HG02884 (cell line): ENCODE measurements at regions not wholly inside any gene's neighbourhood (a gene's known extent, or its start where the extent isn't known, plus 50 kb on each side); places are given as distances from the start of the nearest gene placed in this dataset.

ENCODE experiments used
- ATAC-seq: cut with Tn5 transposase; IDR thresholded peaks from one replicate; pipeline ENCODE4 v1.9.1; 2021; ENCODE audit warnings: mild to moderate bottlenecking, moderate library complexity; ENCODE audit not compliant: unreplicated experiment

DNA sequence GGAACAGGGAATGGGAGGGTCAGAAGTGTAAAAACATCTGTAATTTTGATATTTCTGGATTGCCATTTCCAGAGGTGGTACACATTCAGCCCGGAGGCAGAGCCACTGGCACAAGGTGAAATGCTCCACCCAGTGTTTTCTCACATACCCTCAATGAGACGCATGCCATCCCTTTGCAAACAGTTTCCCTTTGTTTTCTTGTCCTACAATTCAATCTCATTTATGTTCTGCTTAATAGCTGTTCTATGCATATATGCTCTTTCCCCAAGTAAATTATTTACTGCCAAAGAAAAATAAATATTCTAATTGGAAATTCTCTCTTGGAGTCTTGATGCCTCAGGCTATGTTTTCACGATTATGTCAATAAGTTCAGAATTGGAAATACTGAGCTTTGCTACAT, 369.7 kb upstream of the AKR1E2 start:
- ATAC-seq, result no peak

DNA sequence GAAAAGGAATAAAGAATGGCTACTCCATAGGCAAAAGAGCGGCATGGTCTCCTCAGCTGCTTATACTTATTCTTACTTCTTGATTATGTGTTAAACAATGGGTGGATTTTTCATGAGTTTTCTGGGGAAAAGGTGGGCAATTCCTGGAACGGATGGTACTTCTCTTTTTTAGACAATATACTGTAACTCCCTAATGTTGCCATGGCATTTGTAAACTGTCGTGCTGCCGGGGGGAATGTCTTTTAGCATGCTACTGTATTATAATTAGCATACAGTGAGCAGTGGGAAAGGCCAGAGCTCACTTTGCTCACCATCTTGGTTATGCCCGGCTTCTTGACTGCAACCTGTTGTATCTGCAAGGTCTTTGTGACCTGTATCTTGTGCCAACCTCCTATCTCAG, 372.1 kb upstream of the AKR1E2 start:
- ATAC-seq, result no peak

DNA sequence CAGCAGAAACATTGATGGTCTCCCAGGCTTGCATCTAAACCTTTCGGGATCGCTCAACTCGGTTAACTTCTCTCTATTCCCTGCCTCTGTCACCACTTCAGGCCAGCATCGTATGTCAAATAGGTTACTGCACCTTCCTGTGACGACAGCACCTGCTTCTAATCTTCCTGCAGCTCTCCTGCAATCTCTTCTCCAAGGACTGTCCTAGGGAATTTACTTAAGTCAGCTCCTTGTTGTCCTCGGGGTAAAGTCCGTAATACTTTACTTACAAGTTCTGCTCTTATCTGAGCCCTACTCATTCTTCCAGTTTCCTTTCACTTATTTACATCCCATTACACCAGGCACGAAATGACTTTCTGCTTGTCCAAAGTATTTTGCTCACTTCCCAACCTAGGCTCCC, 372.7 kb upstream of the AKR1E2 start:
- no peak for ATAC-seq

DNA sequence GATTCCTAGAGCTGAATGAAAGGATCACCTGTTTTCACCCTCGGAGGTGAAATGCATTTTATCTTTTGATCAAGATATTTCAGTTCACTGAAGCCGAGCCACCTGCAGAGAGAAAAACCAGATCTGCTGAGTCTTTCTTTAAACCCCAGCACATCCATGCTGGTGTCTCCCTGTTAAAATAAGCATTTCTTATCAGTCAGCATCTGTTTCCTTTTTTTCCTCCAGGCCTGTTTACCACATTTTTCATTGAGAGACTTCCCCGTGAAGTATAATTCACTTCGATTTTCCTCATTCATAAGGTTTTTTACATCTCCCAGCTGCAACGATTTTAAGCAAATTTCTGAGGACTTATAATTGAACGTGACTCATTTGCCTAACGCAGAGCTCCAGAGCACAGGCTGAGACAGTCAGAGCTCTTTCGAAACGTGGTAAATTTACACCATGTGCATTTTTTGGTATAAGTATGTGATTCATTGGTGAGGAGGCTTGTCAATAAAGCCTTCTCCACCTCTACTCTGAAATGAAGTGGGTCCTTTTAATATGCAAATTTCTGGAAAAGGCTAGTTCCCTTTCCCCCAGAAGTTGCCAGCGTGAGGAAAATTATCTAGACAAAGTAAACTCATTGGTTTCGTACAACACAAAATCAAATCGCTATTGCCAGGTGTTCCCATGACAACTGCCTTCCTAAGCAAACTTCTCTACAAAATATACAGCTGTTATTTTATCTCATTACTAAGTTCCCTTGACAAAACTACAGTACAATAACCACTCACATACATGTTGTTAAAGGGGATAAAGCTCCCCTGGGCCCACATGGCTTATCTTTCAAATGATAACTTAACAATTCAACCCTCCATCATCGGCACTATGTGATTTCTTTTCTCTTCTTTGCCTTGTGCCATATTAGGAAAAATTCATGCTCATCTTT, 374.8 kb upstream of the AKR1E2 start:
- ATAC-seq, result no peak

DNA sequence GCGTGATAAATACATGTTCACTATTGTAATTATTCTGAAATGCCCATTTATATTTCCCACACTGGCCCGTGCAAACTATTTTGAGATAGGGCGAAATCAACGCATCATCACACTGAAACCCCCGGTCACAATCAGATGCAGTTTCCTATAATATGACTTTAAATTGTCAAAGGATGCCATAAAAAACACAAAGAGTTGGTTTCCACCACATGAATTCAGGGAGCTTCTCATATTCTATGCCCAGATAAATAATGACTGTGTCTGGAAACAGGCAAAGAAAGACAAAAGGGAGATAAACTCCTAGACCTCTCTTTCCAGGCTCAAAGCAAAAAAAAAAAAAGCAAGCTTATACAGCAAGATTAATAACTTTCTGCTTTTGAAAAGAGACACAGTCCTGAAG, 375.8 kb upstream of the AKR1E2 start:
- no peak for ATAC-seq

DNA sequence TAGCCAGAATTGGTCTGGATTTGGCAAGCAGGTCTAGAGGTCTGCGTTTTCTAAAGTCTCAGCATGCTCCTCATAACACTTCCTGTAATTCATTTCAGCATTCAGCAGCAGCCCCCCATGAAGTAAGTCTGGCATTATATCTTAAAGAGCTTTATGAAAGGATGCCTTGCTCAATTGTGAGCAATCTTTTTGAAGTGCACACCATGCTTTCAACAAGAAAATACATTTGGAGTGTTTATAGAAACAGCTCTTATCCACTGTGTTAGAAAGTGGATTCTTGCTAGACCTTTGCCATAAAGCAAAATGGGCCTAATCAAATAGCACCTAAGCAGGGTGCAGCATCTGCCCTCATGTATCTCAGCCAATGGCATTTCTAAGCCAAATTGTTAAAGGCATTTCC, 378.0 kb upstream of the AKR1E2 start:
- ATAC-seq, result no peak

DNA sequence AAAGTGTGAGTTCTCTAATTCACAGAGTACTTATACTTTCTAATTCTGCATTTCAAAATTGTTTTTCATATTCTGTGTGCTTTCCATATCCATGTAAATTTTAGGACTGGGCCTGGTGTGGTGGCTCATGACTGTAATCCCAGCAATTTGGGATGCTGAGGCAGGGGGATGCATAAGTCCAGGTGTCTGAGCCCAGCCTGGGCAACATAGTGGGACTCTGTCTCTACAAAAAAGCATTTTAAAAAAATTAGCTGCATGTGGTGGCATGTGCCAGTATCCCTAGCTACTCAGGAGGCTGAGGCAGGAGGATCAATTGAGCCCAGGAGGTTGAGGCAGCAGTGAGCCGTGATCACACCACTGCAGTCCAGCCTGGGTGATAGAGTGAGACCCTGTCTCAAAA, 382.6 kb upstream of the AKR1E2 start:
- no peak for ATAC-seq

DNA sequence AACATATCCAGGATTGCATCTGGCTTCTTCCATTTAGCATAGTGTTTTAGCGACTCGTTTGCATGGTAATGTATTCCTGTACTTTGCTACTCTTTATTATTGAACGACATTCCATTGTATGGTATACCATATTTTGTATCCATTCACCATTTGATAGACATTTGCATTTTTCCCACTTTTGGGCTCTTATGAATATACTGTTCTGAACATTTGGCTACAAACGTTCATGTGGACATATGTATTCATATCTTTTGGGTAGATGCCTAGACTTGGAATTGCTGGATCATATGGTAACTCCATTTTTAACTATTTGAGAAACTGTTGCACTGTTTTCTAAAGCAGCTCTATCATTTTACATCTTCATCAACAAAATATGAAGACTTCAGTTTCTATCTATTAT, 383.7 kb upstream of the AKR1E2 start:
- no peak for ATAC-seq

DNA sequence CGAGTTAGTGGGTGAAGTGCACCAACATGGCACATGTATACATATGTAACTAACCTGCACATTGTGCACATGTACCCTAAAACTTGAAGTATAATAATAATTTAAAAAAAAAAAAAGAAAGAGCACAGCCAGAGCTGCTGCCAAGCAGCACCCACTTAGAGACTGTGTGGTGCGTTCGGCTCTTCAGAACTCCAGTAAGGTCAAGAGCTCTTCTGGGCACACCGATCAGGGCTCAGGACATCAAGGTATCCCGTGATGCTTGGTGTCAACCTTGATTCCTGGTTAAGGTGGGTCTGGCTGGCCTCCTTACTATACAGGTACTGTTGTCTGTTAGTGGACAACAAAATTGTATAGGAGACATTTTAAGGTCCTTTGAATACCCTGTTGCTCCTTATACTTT, 385.7 kb upstream of the AKR1E2 start:
- ATAC-seq, result no peak

DNA sequence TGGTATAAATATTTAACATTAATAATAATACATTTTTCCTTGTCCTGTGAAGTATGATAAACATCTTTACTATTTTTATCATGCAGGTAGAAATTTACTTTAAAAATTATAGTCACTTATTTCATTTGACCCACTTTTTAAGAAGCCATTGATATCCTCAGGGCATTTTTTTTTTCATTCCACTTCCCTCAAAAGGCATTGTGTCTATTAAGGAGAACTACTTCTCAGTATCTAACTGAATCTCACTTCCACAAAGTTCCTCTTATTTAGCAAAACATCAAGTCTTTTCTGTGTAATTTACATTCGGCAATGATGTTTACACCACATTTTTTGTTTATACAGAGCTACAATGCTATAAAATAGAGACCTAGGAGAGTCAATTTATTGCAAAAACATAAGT, 388.2 kb upstream of the AKR1E2 start:
- ATAC-seq, result no peak

DNA sequence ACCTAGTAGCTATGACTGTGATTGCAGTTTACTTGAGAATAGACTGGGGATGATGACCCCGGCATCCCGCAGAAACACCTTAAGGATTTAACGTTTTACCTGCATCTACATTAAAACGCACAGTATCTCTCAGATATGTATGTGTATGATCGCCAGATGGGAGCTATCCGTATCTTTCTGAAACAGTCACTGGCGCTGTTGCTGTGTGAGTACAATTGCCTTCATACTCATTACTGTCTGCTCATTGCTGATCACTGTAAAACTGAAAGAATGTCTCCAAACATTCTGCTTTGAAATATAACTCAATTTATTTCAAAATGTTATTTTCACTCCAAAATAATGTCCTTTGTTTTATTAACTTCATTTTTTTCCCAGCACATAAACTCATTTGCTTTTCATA, 388.9 kb upstream of the AKR1E2 start:
- no peak for ATAC-seq

DNA sequence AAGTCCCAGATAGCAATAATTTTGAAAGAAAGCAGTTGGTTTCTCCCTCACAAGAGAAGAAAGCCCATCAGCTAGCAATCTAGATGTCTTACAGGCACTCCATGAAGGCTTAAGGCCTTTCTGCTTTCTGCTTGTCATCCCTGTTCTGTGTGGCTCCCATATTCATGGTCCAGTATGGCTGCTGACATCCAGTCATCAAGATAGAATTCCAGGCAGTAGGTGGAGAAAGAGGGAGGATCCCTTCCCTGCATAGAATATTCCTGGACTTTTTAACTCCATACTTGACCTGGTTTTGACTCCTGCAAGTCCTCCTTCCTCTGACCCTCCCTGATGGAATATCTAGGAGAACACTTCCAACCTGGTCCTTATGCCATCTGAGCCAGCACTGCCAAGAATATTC, 389.9 kb upstream of the AKR1E2 start:
- ATAC-seq, result no peak

DNA sequence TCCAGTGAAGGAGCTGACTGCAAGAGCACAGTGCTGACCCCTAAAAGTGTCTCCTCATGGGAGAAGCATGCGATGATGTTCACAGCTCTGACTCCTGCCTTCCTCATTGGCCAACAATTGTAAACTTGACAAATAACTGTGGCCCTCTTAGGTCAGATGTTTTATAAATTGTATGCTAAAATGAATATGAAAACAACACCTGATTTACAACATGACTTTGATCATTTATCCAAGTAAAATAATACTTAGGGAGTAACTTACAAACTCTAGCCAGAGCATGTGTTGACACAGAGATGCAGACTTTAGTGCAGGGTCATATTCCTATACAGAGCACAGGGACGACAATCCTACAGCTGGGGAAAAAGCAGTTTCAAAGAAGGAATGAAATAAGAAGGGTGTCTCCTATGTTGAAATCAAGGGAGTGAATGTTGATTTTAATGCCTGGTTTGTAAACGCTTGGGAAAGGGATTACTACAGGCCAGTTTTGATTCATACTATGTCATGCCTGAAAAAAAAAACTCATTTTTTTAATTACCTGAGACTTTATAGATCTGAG, 391.4 kb upstream of the AKR1E2 start:
- ATAC-seq, result no peak

DNA sequence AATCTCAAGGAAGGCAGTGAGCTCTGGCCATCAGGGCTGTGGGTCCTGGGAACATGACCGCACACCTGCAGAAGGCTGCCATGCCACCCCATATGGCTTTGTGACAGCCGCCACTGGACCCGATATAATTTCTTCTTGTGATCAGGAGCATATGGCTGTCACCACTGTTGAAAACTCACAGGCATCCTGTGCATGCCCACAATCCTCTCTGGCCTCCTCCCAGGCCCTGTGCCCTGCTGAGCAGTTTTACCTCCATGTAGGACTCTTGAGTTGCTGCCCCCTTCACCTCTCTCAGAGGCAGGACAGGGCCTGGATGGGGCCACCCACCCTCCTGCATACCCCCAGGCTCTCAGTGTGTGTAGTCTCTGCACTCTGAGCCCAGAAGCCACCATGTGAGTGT, 391.9 kb upstream of the AKR1E2 start:
- ATAC-seq, result no peak

DNA sequence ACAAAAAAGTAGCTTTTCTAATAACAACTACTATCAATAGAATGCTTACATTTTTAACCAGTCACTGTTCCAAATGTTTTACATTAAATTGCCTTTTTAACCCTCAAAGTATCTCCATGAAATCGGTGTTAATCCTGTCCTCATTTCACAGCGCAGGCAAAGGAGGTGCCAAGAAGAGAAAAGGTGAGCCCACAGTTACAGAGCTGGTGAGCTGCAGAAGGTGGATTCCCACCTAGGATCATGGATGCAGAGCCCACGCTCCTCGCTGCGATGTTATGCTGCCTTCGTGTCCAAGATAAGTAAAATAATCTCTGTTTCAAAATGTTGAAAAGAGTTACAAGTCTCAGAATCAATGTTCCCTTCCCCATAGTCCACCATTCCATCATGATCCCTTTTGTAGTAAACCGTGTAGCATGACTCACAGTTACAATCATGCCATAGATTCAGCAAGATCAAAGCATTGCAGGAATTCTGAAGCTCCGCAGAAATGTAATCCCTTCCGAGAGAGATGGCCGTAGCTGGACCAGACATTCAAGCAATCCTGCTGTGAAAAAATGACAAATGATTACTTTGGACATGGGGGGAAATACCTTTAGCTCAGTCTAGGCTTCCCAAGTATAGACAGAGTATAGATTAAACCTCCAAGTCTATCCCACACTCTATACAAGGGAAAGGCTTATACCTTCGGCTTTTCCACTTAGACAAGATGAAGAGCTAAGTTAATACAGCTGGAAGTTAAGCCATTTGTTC, 394.7 kb upstream of the AKR1E2 start:
- no peak for ATAC-seq

DNA sequence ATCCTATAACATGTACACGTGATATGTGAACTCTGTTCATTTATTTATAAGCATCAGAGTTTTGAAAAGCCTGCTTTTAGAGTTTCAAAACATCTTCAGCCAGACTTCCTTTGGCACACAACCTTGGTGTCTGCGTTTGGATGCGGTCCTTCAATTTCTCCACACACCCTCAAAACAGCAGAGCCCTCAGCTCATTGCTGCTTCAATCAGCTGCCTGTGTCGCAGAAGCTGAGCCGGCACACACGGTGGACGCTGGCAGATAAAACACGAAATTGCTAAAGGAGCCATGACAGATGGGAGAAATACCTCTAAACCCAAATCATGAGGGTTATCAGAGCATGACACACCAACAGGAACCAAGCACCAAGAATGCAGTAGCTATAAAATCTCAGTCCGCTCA, 396.4 kb upstream of the AKR1E2 start:
- ATAC-seq, result no peak

DNA sequence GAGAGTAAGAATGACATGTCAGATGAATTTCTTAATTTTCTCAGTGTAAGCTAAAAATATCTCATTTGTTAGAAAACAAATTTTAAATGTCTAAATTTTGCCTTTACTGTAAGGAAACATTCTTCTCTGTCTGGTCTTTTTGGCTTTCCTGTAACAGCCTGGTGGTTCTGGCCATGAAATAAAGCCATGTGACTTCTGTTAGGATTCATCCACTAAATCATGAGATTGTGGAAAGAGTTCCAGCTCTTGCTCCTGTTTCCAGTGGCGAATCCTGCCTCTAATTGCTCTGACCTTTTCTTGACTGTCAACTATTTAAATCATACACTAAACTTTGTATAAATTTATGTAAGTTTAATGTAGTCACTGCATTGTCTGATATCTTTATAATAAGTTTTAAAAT, 398.5 kb upstream of the AKR1E2 start:
- ATAC-seq, result no peak

DNA sequence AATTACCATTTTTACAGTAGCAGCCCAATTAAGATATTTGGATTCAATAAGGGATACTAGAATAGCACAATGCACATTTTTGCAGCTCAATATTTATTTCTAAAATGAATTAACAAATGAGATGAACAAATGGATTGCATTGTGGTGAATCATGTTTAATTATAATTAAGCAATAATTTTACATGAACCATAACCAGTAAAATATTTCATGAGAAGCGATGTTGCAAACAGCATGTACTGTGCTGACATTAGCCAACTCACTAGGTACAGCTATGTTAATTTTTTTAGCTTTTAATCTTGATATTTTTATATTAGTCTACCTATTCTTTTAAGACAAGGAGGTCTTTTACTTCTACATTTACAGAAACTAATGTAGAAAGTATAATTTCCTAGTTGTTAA, 399.1 kb upstream of the AKR1E2 start:
- no peak for ATAC-seq

DNA sequence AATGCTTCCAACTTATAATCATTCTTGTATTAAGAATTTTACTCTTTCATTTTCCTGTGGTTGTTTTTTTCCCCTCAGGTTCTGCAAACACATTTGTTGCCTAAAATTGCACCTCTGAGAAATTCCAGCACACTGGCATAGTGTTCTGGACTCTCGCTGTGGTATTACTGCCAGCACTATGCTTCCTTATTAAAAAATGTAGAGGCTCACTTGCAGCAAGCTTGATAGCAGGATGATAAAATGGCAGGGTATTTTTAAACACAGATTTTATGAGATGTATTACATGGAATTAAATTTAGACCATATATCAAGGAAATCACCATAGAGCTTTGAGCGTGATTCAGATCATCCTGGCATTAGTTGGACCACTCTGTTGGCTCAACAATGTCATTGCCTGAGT, 416.7 kb upstream of the AKR1E2 start:
- ATAC-seq, result no peak

DNA sequence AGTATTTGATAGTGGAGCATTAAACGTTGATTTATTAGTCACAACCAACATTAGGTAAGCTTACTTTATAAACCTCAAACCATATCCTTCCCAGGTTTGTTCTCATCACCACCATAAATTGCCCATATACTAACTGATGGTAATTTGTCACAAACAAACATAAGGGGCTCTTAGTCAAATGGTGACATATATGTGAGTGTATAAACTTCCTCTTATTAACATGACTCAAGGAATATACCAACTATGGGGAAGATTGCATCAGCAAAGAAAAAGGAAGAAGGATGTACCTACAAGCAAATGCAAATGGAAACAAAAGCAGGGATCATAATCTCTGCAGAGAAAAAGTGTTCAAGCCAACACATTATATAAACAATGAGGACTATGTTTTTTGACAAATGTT, 418.2 kb upstream of the AKR1E2 start:
- ATAC-seq, result no peak

DNA sequence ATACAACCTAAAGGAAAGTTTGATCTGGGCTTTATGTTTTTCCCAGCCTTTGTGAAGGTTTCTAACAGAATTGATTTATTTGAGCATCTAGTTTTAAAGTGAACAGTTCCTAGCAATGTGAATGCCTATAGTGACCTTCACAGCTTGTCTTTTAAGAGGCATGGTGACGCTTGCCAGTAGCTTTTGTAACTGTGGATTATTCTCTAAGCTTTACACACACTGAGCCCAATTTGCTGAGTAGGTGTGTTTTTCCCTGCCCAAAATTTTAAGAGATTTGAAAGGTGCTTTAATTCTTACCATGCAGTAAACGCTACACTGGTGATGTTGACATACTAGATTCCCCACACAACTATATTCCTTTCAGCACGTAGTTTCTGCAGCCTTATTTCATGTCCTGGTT, 420.2 kb upstream of the AKR1E2 start:
- ATAC-seq, result no peak

DNA sequence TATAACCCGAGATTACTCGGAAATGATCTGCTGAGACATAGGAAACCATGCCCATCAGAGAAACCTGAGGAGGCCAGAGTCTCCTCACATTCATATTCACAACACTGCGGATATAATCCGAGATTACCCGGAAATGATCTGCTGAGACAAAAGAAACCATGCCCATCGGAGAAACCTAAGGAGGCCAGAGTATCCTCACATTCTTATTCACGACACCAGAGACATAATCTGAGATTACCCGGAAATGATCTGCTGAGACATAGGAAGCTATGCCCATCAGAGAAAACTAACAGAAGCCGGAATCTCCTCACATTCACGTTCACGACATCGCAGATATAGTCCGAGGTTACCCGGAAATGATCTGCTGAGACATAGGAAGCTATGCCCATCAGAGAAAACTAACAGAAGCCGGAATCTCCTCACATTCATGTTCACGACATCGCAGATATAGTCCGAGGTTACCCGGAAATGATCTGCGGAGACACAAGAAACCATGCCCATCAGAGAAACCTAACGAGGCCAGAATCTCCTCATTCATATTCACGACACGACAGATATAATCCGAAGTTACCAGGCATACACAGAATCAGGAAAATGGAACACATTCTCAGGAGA, 422.3 kb upstream of the AKR1E2 start:
- no peak for ATAC-seq
